ENCODE measurements at regions not wholly inside any gene's neighbourhood (a gene's known extent, or its start where the extent isn't known, plus 50 kb on each side); places are given as distances from the start of the nearest gene placed in this dataset.

GRCh38 chr7:119606297-119606696 lies 666.7 kb upstream of the KCND2 start:
- TF ChIP-seq, protein P1, sequence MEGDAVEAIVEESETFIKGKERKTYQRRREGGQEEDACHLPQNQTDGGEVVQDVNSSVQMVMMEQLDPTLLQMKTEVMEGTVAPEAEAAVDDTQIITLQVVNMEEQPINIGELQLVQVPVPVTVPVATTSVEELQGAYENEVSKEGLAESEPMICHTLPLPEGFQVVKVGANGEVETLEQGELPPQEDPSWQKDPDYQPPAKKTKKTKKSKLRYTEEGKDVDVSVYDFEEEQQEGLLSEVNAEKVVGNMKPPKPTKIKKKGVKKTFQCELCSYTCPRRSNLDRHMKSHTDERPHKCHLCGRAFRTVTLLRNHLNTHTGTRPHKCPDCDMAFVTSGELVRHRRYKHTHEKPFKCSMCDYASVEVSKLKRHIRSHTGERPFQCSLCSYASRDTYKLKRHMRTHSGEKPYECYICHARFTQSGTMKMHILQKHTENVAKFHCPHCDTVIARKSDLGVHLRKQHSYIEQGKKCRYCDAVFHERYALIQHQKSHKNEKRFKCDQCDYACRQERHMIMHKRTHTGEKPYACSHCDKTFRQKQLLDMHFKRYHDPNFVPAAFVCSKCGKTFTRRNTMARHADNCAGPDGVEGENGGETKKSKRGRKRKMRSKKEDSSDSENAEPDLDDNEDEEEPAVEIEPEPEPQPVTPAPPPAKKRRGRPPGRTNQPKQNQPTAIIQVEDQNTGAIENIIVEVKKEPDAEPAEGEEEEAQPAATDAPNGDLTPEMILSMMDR (IDR thresholded peaks at IDR 0.05): no peak
- no peak for TF ChIP-seq POLR2A (IDR thresholded peaks at IDR 0.05)

All from heart left ventricle (tissue), 13 donors.